ENCODE measurements at regions not wholly inside any gene's neighbourhood (a gene's known extent, or its start where the extent isn't known, plus 50 kb on each side); places are given as distances from the start of the nearest gene placed in this dataset.
"Not testable (repeated sequence)": the region's sequence is repeated elsewhere in the genome, so short reads cannot be mapped to it uniquely, and the experiment has no call there.

DNA sequence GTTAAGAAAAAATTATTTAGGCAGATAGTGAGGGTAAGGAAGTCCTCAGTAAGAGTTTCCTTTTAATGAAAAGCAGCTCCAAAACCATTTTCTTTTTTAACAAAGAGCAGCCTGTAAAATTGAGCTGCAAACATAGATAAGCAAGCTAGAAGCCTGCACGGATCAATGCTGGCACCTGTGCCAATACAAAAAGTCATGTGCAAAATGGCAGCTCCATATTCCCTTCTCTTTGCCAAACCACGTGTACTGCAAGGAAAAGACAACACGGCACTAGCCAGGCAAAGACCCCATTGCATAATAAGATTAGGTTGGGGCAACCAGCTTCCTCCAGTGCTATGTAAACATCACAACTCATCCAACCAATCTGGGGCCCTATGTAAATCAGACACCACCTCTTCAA, 268.4 kb upstream of the INTU start:
- no peak for DNase-seq (ENCODE audit: low read depth)
- no peak overlapping the region for H3K9ac ChIP-seq (ENCODE audit: low read length)
- H3K27me3 ChIP-seq (replicated peaks; ENCODE audit: control insufficient read depth, insufficient read depth, low read length): no peaks in the 10 kb centered on the region
- no peak overlapping the region for H3K4me3 ChIP-seq (ENCODE audit: low read length)
- H3K4me1 ChIP-seq (ENCODE audit: control insufficient read depth, insufficient read depth, low read length): no peaks in the 10 kb centered on the region
- H3K36me3 ChIP-seq (ENCODE audit: control insufficient read depth, insufficient read depth, low read length, severe bottlenecking): no peaks in the 10 kb centered on the region
- no peaks in the 10 kb centered on the region for H3K9me3 ChIP-seq (ENCODE audit: control insufficient read depth, low read length)

DNA sequence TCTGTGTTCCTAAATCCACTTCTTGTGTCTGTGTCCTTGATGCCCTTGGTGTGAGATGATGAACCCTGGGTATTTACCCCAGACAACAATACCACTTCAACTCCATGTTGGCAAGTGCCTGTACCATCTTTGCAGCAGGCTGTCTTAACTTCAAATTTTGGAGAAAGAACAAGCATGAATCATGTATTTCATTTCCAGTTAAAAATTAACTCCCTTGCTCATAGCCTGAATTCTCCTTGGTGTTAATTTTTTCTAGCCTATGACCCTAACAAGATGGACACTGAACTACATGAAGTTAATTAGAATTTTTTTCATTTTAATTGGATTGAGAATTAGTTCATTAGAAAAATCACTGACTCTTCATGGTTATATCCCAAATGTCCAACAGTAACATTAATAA, 267.8 kb upstream of the INTU start:
- no peak for DNase-seq (ENCODE audit: low read depth)
- Histone ChIP-seq H3K9ac (ENCODE audit: low read length) (no peak overlapping the region), H3K9me3 (ENCODE audit: control insufficient read depth, low read length) (no peaks in the 10 kb centered on the region), H3K36me3 (ENCODE audit: control insufficient read depth, insufficient read depth, low read length, severe bottlenecking) (no peaks in the 10 kb centered on the region), H3K27me3 (replicated peaks; ENCODE audit: control insufficient read depth, insufficient read depth, low read length) (no peaks in the 10 kb centered on the region), H3K4me1 (ENCODE audit: control insufficient read depth, insufficient read depth, low read length) (no peaks in the 10 kb centered on the region), H3K4me3 (ENCODE audit: low read length) (no peak overlapping the region)

DNA sequence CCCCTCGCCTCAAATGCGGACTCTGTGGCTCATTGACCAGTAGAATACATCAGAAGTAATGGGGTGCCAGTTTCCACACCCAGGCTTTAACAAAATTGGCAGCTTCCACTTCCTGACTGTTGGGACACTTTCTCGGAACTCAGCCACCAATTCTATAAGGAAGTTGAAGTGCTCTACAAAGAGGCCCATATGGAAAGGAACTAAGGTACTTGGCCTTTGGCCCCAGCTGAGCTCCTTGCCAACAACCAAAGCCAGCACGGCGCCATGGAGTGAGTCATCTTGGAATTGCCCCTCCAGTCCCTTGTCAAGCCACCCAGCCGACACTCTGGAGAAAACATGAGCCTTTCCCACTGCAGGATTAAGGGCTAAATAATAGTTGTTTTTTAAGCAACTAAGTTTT, 262.2 kb upstream of the INTU start:
- Histone ChIP-seq H3K9me3 (ENCODE audit: control insufficient read depth, low read length) (no peaks in the 10 kb centered on the region), H3K4me3 (ENCODE audit: low read length) (no peak overlapping the region), H3K27me3 (replicated peaks; ENCODE audit: control insufficient read depth, insufficient read depth, low read length) (no peaks in the 10 kb centered on the region), H3K36me3 (ENCODE audit: control insufficient read depth, insufficient read depth, low read length, severe bottlenecking) (no peaks in the 10 kb centered on the region), H3K4me1 (ENCODE audit: control insufficient read depth, insufficient read depth, low read length) (peaks cover 13% of the 10 kb centered on the region), H3K9ac (ENCODE audit: low read length) (no peak overlapping the region)
- DNase-seq (ENCODE audit: low read depth): no peak

DNA sequence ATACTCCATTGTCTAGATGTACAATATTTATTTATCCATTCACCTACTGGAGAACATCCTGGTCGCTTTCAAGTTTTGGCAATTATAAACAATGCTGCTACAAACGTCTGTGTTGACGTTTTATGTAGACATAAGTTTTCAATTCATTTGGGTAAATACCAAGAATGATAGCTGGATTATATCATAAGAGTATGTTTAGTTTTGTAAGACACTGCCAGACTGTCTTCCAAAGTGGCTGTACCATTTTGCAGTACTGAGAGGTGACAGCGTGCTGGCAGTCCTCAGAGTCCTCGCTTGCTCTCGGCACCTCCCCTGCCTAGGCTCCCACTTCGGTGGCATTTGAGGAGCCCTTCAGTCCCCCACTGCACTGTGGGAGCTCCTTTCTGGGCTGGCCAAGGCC, 253.3 kb upstream of the INTU start:
- DNase-seq (ENCODE audit: low read depth): no peak
- H3K27me3 ChIP-seq (replicated peaks; ENCODE audit: control insufficient read depth, insufficient read depth, low read length): no peaks in the 10 kb centered on the region

DNA sequence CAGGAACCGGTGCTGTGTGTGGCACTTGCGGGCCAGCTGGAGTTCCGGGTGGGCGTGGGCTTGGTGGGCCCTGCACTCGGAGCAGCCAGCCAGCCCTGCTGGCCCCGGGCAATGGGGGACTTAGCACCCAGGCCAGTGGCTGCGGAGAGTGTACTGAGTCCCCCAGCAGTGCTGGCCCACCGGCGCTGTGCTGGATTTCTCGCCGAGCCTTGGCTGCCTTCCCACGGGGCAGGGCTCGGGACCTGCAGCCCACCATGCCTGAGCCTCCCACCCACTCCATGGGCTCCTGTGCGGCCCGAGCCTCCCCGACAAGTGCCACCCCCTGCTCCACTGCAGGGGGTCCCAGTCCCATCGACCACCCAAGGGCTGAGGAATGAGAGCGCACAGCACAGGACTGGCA, 252.8 kb upstream of the INTU start:
- not testable (repeated sequence) for DNase-seq (ENCODE audit: low read depth); H3K27me3 ChIP-seq (replicated peaks; ENCODE audit: control insufficient read depth, insufficient read depth, low read length); H3K9me3 ChIP-seq (ENCODE audit: control insufficient read depth, low read length); H3K4me3 ChIP-seq (ENCODE audit: low read length); H3K36me3 ChIP-seq (ENCODE audit: control insufficient read depth, insufficient read depth, low read length, severe bottlenecking); H3K9ac ChIP-seq (ENCODE audit: low read length)
- peaks cover 13% of the 10 kb centered on the region for H3K4me1 ChIP-seq (ENCODE audit: control insufficient read depth, insufficient read depth, low read length)

More for the DNA sequence above, 253.3 kb upstream of the INTU start:
- no peak overlapping the region for H3K9ac ChIP-seq (ENCODE audit: low read length)
- H3K4me1 ChIP-seq (ENCODE audit: control insufficient read depth, insufficient read depth, low read length): peaks cover 13% of the 10 kb centered on the region
- no peak overlapping the region for H3K4me3 ChIP-seq (ENCODE audit: low read length)
- no peaks in the 10 kb centered on the region for H3K36me3 ChIP-seq (ENCODE audit: control insufficient read depth, insufficient read depth, low read length, severe bottlenecking)
- H3K9me3 ChIP-seq (ENCODE audit: control insufficient read depth, low read length): no peaks in the 10 kb centered on the region

DNA sequence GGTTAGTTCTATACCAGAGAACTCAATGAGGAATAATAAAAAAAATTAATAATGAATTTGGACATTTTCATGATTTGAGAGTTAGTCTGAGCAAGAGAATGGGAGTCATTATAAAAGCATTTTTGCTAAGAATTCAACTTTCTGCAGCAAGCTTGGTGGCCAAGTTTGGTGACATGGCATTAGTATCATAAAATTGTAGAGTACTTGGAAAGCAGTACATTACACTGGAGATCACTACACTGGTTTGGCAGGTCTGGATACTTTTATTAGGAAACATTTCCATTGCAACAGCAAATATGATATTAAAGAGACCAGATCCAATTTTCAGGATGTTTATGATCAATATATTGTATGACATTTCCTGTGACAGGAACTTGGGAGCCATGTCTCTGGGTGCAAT, 249.1 kb upstream of the INTU start:
- Histone ChIP-seq H3K4me3 (ENCODE audit: low read length) (no peak overlapping the region), H3K4me1 (ENCODE audit: control insufficient read depth, insufficient read depth, low read length) (peaks cover 13% of the 10 kb centered on the region), H3K9ac (ENCODE audit: low read length) (peak overlapping the region; percentile 27), H3K9me3 (ENCODE audit: control insufficient read depth, low read length) (no peaks in the 10 kb centered on the region), H3K27me3 (replicated peaks; ENCODE audit: control insufficient read depth, insufficient read depth, low read length) (no peaks in the 10 kb centered on the region), H3K36me3 (ENCODE audit: control insufficient read depth, insufficient read depth, low read length, severe bottlenecking) (no peaks in the 10 kb centered on the region)
- no peak for DNase-seq (ENCODE audit: low read depth)

DNA sequence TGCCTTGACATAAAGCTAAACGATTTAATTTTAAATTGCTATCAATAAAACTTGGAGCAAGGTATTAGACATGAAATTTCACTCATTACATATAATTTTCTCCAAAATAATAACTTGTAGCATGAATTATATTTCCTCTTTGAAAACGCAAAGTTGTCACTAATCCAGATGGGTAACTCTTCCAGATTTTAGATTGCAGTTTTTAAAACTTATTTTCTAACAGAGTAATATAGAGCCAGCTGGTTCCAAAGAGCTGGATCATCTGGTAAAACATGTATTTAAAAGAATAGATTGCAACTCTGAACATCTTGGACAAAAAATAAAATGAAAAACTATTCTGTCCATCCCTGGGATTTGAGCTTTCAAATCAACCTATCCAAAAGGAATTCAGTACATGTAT, 238.2 kb upstream of the INTU start:
- no peak for DNase-seq (ENCODE audit: low read depth)
- H3K36me3 ChIP-seq (ENCODE audit: control insufficient read depth, insufficient read depth, low read length, severe bottlenecking): no peaks in the 10 kb centered on the region
- H3K4me1 ChIP-seq (ENCODE audit: control insufficient read depth, insufficient read depth, low read length): no peaks in the 10 kb centered on the region
- no peaks in the 10 kb centered on the region for H3K9me3 ChIP-seq (ENCODE audit: control insufficient read depth, low read length)
- H3K4me3 ChIP-seq (ENCODE audit: low read length): no peak overlapping the region
- H3K9ac ChIP-seq (ENCODE audit: low read length): no peak overlapping the region
- H3K27me3 ChIP-seq (replicated peaks; ENCODE audit: control insufficient read depth, insufficient read depth, low read length): no peaks in the 10 kb centered on the region

DNA sequence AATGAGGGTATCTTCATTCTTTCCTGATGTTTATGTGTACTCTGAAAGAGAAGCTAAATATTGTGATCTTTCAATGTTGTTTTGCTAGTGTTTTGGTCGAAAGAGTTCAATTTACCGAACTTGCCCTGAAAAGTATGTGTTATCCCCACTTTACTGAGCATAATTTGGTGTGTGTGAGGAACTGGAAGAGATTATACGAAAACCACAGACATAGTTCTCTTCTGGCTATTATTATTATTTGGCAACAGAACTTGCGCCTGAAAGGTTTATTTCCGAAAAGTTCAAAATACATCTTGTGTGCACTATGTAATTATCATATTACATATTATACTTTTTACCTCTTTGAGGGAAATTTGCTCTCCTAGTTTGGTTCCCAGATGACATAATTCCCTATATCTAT, 232.5 kb upstream of the INTU start:
- peak overlapping the region; percentile 34 for H3K9ac ChIP-seq (ENCODE audit: low read length)
- H3K36me3 ChIP-seq (ENCODE audit: control insufficient read depth, insufficient read depth, low read length, severe bottlenecking): no peaks in the 10 kb centered on the region
- DNase-seq (ENCODE audit: low read depth): no peak
- H3K27me3 ChIP-seq (replicated peaks; ENCODE audit: control insufficient read depth, insufficient read depth, low read length): no peaks in the 10 kb centered on the region
- H3K9me3 ChIP-seq (ENCODE audit: control insufficient read depth, low read length): no peaks in the 10 kb centered on the region
- peaks cover 5% of the 10 kb centered on the region for H3K4me1 ChIP-seq (ENCODE audit: control insufficient read depth, insufficient read depth, low read length)
- H3K4me3 ChIP-seq (ENCODE audit: low read length): no peak overlapping the region

DNA sequence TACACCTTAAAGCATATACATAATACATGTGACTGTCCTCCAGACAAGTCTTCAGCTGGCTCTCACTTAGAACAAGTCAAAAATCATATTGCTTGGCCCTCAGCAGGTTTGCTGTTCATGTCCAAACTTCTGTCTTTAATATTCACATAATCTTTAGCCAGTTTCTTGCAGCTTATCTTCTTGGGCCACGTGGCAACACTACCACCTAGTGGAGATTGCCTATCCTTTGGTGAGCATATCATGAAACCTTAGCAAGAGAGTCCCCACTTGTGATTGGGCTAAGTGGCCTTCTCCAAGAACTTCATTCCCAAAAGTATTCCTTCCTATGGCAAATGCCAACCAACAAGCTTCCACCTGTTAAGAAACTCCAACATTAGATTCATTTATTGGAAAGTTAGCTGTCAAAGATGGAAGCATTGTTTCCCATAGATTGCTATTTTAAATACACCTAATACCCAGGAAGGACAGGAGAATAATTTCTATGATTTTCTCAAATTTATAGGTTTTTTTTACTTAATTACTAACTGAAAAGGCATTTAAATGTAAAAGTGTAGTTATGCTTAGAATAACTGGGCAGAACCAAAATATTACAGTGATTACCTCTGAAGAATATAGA, 231.9 kb upstream of the INTU start:
- Histone ChIP-seq H3K9me3 (ENCODE audit: control insufficient read depth, low read length) (no peaks in the 10 kb centered on the region), H3K9ac (ENCODE audit: low read length) (peak overlapping the region; percentile 34), H3K27me3 (replicated peaks; ENCODE audit: control insufficient read depth, insufficient read depth, low read length) (no peaks in the 10 kb centered on the region), H3K4me3 (ENCODE audit: low read length) (no peak overlapping the region), H3K36me3 (ENCODE audit: control insufficient read depth, insufficient read depth, low read length, severe bottlenecking) (no peaks in the 10 kb centered on the region), H3K4me1 (ENCODE audit: control insufficient read depth, insufficient read depth, low read length) (peaks cover 5% of the 10 kb centered on the region)
- peak; percentile 90 for DNase-seq (ENCODE audit: low read depth)

DNA sequence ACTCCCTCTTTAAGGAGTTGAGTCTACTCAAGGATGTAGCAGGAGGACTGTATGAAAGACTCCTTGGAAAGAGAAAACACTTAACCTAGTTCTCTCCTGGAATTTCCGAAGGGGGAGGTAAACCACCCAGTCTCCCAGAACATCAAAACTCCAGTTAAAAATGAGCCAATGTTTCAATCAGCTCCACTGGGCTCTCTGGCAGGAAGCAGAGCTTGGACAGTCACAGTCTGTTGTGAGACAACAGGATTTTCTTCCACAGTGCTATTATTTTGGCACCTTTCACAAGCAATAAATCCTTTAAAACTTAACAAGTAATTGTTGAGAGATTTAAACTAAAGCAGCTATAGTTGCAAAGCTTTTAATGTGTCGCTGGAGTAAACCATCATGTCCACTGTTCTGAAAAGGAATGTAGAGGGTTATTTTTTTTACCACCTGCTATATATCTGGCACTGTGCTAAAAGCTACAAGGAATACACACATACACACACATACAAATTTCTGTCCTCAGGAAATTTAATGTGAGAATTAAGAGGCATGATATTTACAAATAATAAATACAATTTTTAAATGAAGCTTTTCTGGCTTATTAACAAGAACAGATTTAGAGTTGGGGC, 229.2 kb upstream of the INTU start:
- H3K9ac ChIP-seq (ENCODE audit: low read length): no peak overlapping the region
- no peaks in the 10 kb centered on the region for H3K9me3 ChIP-seq (ENCODE audit: control insufficient read depth, low read length)
- H3K4me3 ChIP-seq (ENCODE audit: low read length): no peak overlapping the region
- no peaks in the 10 kb centered on the region for H3K27me3 ChIP-seq (replicated peaks; ENCODE audit: control insufficient read depth, insufficient read depth, low read length)
- no peak for DNase-seq (ENCODE audit: low read depth)
- H3K4me1 ChIP-seq (ENCODE audit: control insufficient read depth, insufficient read depth, low read length): peaks cover 5% of the 10 kb centered on the region
- no peaks in the 10 kb centered on the region for H3K36me3 ChIP-seq (ENCODE audit: control insufficient read depth, insufficient read depth, low read length, severe bottlenecking)

DNA sequence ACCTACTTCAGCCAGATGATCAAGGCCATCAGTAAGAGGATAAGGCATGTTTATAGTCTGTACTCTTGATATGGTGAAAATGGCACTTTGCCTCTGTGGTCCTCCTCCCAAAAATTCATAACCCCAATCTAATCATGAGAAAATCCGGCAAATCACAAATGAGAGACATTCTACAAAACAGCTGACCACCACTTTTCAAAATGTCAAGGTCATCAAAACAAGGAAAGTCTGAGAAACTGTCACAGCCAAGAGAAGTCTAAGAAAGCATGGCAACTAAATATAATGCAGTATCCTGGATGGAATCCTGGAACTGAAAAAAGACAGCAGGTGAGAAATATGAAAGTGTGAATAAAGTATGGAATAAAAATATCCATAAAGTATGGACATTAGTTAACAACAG, 226.6 kb upstream of the INTU start:
- no peak for DNase-seq (ENCODE audit: low read depth)
- peaks cover 12% of the 10 kb centered on the region for H3K4me1 ChIP-seq (ENCODE audit: control insufficient read depth, insufficient read depth, low read length)
- H3K9me3 ChIP-seq (ENCODE audit: control insufficient read depth, low read length): no peaks in the 10 kb centered on the region
- H3K4me3 ChIP-seq (ENCODE audit: low read length): no peak overlapping the region
- H3K9ac ChIP-seq (ENCODE audit: low read length): no peak overlapping the region
- H3K36me3 ChIP-seq (ENCODE audit: control insufficient read depth, insufficient read depth, low read length, severe bottlenecking): no peaks in the 10 kb centered on the region
- H3K27me3 ChIP-seq (replicated peaks; ENCODE audit: control insufficient read depth, insufficient read depth, low read length): no peaks in the 10 kb centered on the region

DNA sequence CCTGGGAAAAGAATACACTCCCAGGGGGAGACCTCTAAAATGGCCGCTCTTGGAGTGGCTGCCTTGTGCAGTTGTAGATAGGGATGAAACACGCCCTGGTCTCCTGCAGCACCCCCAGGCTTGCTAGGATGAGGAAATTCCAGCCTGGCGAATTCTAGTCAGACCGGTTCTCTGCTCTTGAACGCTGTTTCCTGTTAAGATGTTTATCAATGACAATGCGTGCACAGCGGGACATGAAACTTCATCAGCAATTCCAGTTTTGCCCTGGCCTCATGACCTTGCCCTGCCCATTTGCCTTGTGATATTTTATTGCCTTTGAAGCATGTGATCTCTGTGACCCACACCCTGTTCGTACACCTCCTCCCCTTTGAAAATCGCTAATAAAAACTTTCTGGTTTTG, 225.2 kb upstream of the INTU start:
- H3K4me3 ChIP-seq (ENCODE audit: low read length); H3K27me3 ChIP-seq (replicated peaks; ENCODE audit: control insufficient read depth, insufficient read depth, low read length); H3K9me3 ChIP-seq (ENCODE audit: control insufficient read depth, low read length); H3K36me3 ChIP-seq (ENCODE audit: control insufficient read depth, insufficient read depth, low read length, severe bottlenecking); H3K9ac ChIP-seq (ENCODE audit: low read length); DNase-seq (ENCODE audit: low read depth): not testable (repeated sequence)
- peaks cover 12% of the 10 kb centered on the region for H3K4me1 ChIP-seq (ENCODE audit: control insufficient read depth, insufficient read depth, low read length)

All from adipocyte (in vitro differentiated cells).